Liver (tissue), 8 donors: ENCODE measurements at regions not wholly inside any gene's neighbourhood (a gene's known extent, or its start where the extent isn't known, plus 50 kb on each side); places are given as distances from the start of the nearest gene placed in this dataset.

Experiments used
- DNase-seq: peaks from one replicate; pipeline ENCODE4 v3.0.0-alpha.2; 2017; ENCODE audit warnings: low spot score
- H3K27ac ChIP-seq, 2 donors: one replicate each; pipeline ENCODE4 v1.7.0; 2013; ENCODE audit warnings: inconsistent platforms in 2 of 2, low read length in 2 of 2, control low read depth in 1 of 2, low read depth in 1 of 2, mild to moderate bottlenecking in 1 of 2
- H3K27me3 ChIP-seq, 4 donors: one replicate each; pipeline versions ENCODE4 v1.6.1 to v1.7.0; 2013; ENCODE audit warnings: low read length in 3 of 4, inconsistent platforms in 1 of 4, mild to moderate bottlenecking in 1 of 4, moderate library complexity in 1 of 4; ENCODE audit not compliant: control insufficient read depth in 4 of 4, insufficient read depth in 4 of 4
- H3K36me3 ChIP-seq, 4 donors: one replicate each; pipeline versions ENCODE4 v1.6.1 to v1.7.0; 2013; ENCODE audit warnings: low read length in 3 of 4, mild to moderate bottlenecking in 3 of 4, low read depth in 1 of 4, moderate library complexity in 1 of 4; ENCODE audit not compliant: control insufficient read depth in 4 of 4, insufficient read depth in 3 of 4
- H3K4me1 ChIP-seq, 4 donors: one replicate each; pipeline versions ENCODE4 v1.6.1 to v1.7.0; 2013; ENCODE audit warnings: low read length in 3 of 4, mild to moderate bottlenecking in 3 of 4, moderate library complexity in 1 of 4; ENCODE audit not compliant: control insufficient read depth in 4 of 4, insufficient read depth in 4 of 4
- H3K4me3 ChIP-seq, 3 donors: one replicate each; pipeline versions ENCODE4 v1.6.1 to v1.7.0; 2013; ENCODE audit warnings: low read length in 3 of 3, control low read depth in 1 of 3, low read depth in 1 of 3, mild to moderate bottlenecking in 1 of 3
- H3K9ac ChIP-seq, 2 donors: one replicate each; pipeline ENCODE4 v1.7.0; 2013; ENCODE audit warnings: low read length in 2 of 2, mild to moderate bottlenecking in 2 of 2, moderate library complexity in 2 of 2, control low read depth in 1 of 2, low read depth in 1 of 2
- H3K9me3 ChIP-seq, 4 donors: one replicate each; pipeline versions ENCODE4 v1.6.1 to v1.7.0; 2013; ENCODE audit warnings: low read length in 3 of 4; ENCODE audit not compliant: control insufficient read depth in 4 of 4
- ATF3 ChIP-seq: IDR thresholded peaks from 2 replicates; pipeline ENCODE4 v1.6.1; 2016; ENCODE audit warnings: antibody characterized with exemption
- CTCF ChIP-seq: fragments of 150-350 bp; IDR thresholded peaks from 2 replicates; pipeline ENCODE4 v1.5.1; 2017; ENCODE audit warnings: improper control_type of control experiment, low read depth, low read length; ENCODE audit not compliant: missing input control
- EGR1 ChIP-seq, 2 donors: IDR thresholded peaks; 2 replicates each; pipeline ENCODE4 v1.6.1; 2016 to 2018; ENCODE audit warnings: antibody characterized with exemption in 2 of 2, low read depth in 2 of 2
- FOXA1 ChIP-seq: IDR thresholded peaks from 2 replicates; pipeline ENCODE4 v1.6.1; 2016; ENCODE audit warnings: antibody characterized with exemption
- FOXA2 ChIP-seq: IDR thresholded peaks from 2 replicates; pipeline ENCODE4 v1.6.1; 2016; ENCODE audit warnings: antibody characterized with exemption
- GABPA ChIP-seq, 2 donors: IDR thresholded peaks in 1 of 2; conservative IDR thresholded peaks in 1 of 2; 2 replicates each; pipeline ENCODE4 v1.6.1; 2016; ENCODE audit warnings: antibody characterized with exemption in 2 of 2, mild to moderate bottlenecking in 1 of 2, moderate library complexity in 1 of 2
- HNF4A ChIP-seq, 2 donors: conservative IDR thresholded peaks; 2 replicates each; pipeline ENCODE4 v1.6.1; 2016; ENCODE audit warnings: antibody characterized with exemption in 2 of 2, mild to moderate bottlenecking in 2 of 2
- HNF4G ChIP-seq: IDR thresholded peaks from 2 replicates; pipeline ENCODE4 v1.6.1; 2016; ENCODE audit warnings: antibody characterized with exemption
- JUND ChIP-seq, 2 donors: IDR thresholded peaks; 2 replicates each; pipeline ENCODE4 v1.6.1; 2016; ENCODE audit warnings: antibody characterized with exemption in 2 of 2
- MAX ChIP-seq: IDR thresholded peaks from 2 replicates; pipeline ENCODE4 v1.6.1; 2016; ENCODE audit warnings: antibody characterized with exemption
- NR2F2 ChIP-seq: IDR thresholded peaks from 2 replicates; pipeline ENCODE4 v1.6.1; 2016; ENCODE audit warnings: antibody characterized with exemption
- RAD21 ChIP-seq, 2 donors: IDR thresholded peaks; 2 replicates each; pipeline ENCODE4 v1.6.1; 2016; ENCODE audit warnings: antibody characterized with exemption in 2 of 2, mild to moderate bottlenecking in 2 of 2
- REST ChIP-seq: IDR thresholded peaks from 2 replicates; pipeline ENCODE4 v1.6.1; 2016; ENCODE audit warnings: antibody characterized with exemption, mild to moderate bottlenecking
- RXRA ChIP-seq, 2 donors: IDR thresholded peaks; 2 replicates each; pipeline ENCODE4 v1.6.1; 2017 to 2018; ENCODE audit warnings: antibody characterized with exemption in 2 of 2, mild to moderate bottlenecking in 1 of 2
- SP1 ChIP-seq: IDR thresholded peaks from 2 replicates; pipeline ENCODE4 v1.6.1; 2018; ENCODE audit warnings: antibody characterized with exemption, mild to moderate bottlenecking
- TAF1 ChIP-seq: conservative IDR thresholded peaks from 2 replicates; pipeline ENCODE4 v1.6.1; 2016; ENCODE audit warnings: antibody characterized with exemption, mild to moderate bottlenecking
- YY1 ChIP-seq: IDR thresholded peaks from 2 replicates; pipeline ENCODE4 v1.6.1; 2016; ENCODE audit warnings: antibody characterized with exemption, mild to moderate bottlenecking
- ZBTB33 ChIP-seq: IDR thresholded peaks from 2 replicates; pipeline ENCODE4 v1.6.1; 2016; ENCODE audit warnings: antibody characterized with exemption
- WGBS: extraction: QIAGEN DNeasy Blood & Tissue Kit; methylation state at CpG from one replicate; pipeline ENCODE4 v1.1.7; 2013; 5-methylcytosine and 5-hydroxymethylcytosine counted together
- donor health status: healthy.
- donor health status: healthy.
- donor health status: healthy.
- donor health status: healthy.
- donor health status: healthy.

- Histone ChIP-seq H3K9me3 (peaks cover 0 to 2% (median 0%) of the 10 kb centered on the region in 4 donors), H3K36me3 (no peaks in the 10 kb centered on the region), H3K4me1 (no peaks in the 10 kb centered on the region), H3K4me3 (no peak overlapping the region), H3K27me3 (no peaks in the 10 kb centered on the region), H3K27ac (no peak overlapping the region), H3K9ac (no peak overlapping the region)
- 91% methylated on average over 3 of the region's 3 CpGs for WGBS
- DNase-seq, result no peak
- TF ChIP-seq NR2F2, result no peak
- no peak for TF ChIP-seq TAF1
- TF ChIP-seq RAD21 (IDR thresholded peaks at IDR 0.05), result no peak
- no peak for TF ChIP-seq MAX
- TF ChIP-seq JUND (IDR thresholded peaks at IDR 0.05), result no peak
- TF ChIP-seq GABPA (IDR thresholded peaks at IDR 0.05 in 1 of 2, conservative IDR thresholded peaks at IDR 0.05 in 1 of 2), result no peak
These were observed 234.2 kb upstream of the CITED2 start for GRCh38 chr6:139608466-139609261.

- WGBS, result 41% methylated on average over 3 of the region's 3 CpGs
- H3K27me3 ChIP-seq, result no peaks in the 10 kb centered on the region
- H3K4me3 ChIP-seq, result no peak overlapping the region
- no peak for DNase-seq
- no peak overlapping the region for H3K27ac ChIP-seq
- no peaks in the 10 kb centered on the region for H3K4me1 ChIP-seq
- no peak overlapping the region for H3K9ac ChIP-seq
- no peaks in the 10 kb centered on the region for H3K36me3 ChIP-seq
- peaks cover 0 to 2% (median 0%) of the 10 kb centered on the region in 4 donors for H3K9me3 ChIP-seq
- no peak for TF ChIP-seq NR2F2
- no peak for TF ChIP-seq EGR1 (IDR thresholded peaks at IDR 0.05; ENCODE audit: low read depth in 2 of 2)
- peak; percentile 3 to 14 for TF ChIP-seq RAD21 (IDR thresholded peaks at IDR 0.05)
- TF ChIP-seq JUND (IDR thresholded peaks at IDR 0.05), result no peak
- TF ChIP-seq RXRA (IDR thresholded peaks at IDR 0.05), result peak in 1 of 2 donors; percentile 42
- TF ChIP-seq HNF4G, result no peak
- TF ChIP-seq ATF3, result no peak
- no peak for TF ChIP-seq SP1
- no peak for TF ChIP-seq TAF1
- no peak for TF ChIP-seq CTCF
- TF ChIP-seq REST, result no peak
- no peak for TF ChIP-seq MAX
- TF ChIP-seq GABPA (IDR thresholded peaks at IDR 0.05 in 1 of 2, conservative IDR thresholded peaks at IDR 0.05 in 1 of 2), result no peak
- no peak for TF ChIP-seq FOXA1
- no peak for TF ChIP-seq ZBTB33
- TF ChIP-seq FOXA2, result no peak
- TF ChIP-seq YY1, result no peak
- peak; percentile 76 to 85 for TF ChIP-seq HNF4A (conservative IDR thresholded peaks at IDR 0.05)
These were observed 230.9 kb upstream of the CITED2 start for GRCh38 chr6:139605350-139605749.
